Peyer's patch (tissue), 4 donors: ENCODE measurements at regions not wholly inside any gene's neighbourhood (a gene's known extent, or its start where the extent isn't known, plus 50 kb on each side); places are given as distances from the start of the nearest gene placed in this dataset.

Experiments
- POLR2A ChIP-seq, 2 donors: fragments of 450-650 bp; IDR thresholded peaks; one replicate each; pipeline ENCODE4 v1.5.1; 2017; ENCODE audit warnings: antibody characterized with exemption in 2 of 2, mild to moderate bottlenecking in 2 of 2, moderate library complexity in 2 of 2
- TF ChIP-seq, protein P1 (sequence below), 6 experiments: fragments of 450-650 bp in 4 of 6; fragments of 200-600 bp in 2 of 6; sonication (generic) in 1 of 6; IDR thresholded peaks; one replicate each; pipeline ENCODE4 v1.5.1; 2017 to 2019; ENCODE audit warnings: antibody characterized with exemption in 6 of 6, mild to moderate bottlenecking in 3 of 6, moderate library complexity in 1 of 6

DNA sequence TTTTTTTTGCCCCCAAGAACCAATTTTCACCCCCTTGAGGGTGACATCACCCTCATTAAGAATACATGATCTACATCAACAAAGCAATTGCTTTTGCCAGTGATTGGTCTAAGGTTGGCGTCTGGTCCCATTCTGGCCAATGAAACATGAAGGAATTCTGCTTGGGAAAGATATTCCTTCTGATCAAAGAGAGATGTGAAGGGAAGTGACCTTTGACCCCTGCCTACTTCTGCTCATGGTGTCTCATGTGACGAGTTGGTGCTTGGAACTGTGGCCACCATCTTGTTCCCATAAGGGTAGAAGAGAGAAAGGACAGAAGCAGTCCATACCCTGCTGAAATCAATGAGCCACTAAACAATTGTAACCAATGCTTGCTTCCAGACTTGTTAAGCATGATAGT, 85.1 kb downstream of the LBH start:
- TF ChIP-seq, protein P1, sequence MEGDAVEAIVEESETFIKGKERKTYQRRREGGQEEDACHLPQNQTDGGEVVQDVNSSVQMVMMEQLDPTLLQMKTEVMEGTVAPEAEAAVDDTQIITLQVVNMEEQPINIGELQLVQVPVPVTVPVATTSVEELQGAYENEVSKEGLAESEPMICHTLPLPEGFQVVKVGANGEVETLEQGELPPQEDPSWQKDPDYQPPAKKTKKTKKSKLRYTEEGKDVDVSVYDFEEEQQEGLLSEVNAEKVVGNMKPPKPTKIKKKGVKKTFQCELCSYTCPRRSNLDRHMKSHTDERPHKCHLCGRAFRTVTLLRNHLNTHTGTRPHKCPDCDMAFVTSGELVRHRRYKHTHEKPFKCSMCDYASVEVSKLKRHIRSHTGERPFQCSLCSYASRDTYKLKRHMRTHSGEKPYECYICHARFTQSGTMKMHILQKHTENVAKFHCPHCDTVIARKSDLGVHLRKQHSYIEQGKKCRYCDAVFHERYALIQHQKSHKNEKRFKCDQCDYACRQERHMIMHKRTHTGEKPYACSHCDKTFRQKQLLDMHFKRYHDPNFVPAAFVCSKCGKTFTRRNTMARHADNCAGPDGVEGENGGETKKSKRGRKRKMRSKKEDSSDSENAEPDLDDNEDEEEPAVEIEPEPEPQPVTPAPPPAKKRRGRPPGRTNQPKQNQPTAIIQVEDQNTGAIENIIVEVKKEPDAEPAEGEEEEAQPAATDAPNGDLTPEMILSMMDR (IDR thresholded peaks at IDR 0.05): no peak
- no peak for TF ChIP-seq POLR2A (IDR thresholded peaks at IDR 0.05)
